K562 (cell line): ENCODE measurements at regions not wholly inside any gene's neighbourhood (a gene's known extent, or its start where the extent isn't known, plus 50 kb on each side); places are given as distances from the start of the nearest gene placed in this dataset.
A peak's percentile ranks its signal among the peaks of the same experiment; 100 is the strongest.

Experiments used
- ATAC-seq: fragments of 200-7000 bp; cut with Tn5 transposase; 3 replicates; pipeline ENCODE4 v1.9.1; 2020; ENCODE audit warnings: moderate library complexity
- BruUV-seq: library from RNA; stranded (reverse); fragments of 400-500 nt; replicated peaks from 2 replicates; lab custom pipeline; 2021; lab: Mats Ljungman, UMichigan
- CTCF ChIA-PET: fragments of 300-600 bp; formaldehyde crosslinking; extraction: SDS; loops from one replicate; lab custom pipeline; 2021; ENCODE audit warnings: low intra/inter-chr PET ratio; lab: Yijun Ruan, JAX
- POLR2A ChIA-PET: fragments of 300-600, 350-650 bp; sonication (Branson Sonifier 250); formaldehyde crosslinking; extraction: SDS; loops from one replicate; lab custom pipeline; 2021; ENCODE audit warnings: antibody characterized with exemption, inconsistent platforms; lab: Yijun Ruan, JAX
- DNase-seq, 4 experiments: peaks; one replicate each; pipeline versions ENCODE4 v3.0.0 to v3.0.0-alpha.2; 2011 to 2018; ENCODE audit warnings: low spot score in 3 of 4, mixed read lengths in 3 of 4; ENCODE audit errors: extremely low read depth in 1 of 4
- FAIRE-seq: peaks from 2 replicates; lab custom pipeline; 2011; peaks lifted over from hg19 to GRCh38; lab: Jason Lieb, UNC
- H2AFZ ChIP-seq: 2 replicates; pipeline ENCODE4 v1.6.0; 2011; ENCODE audit warnings: low read depth, low read length, control low read depth, inconsistent platforms
- H3K27ac ChIP-seq: fragments of 200-600 bp; 3 replicates; pipeline ENCODE4 v1.8.0; 2011; ENCODE audit warnings: low read depth, mild to moderate bottlenecking, control low read depth, inconsistent platforms, low read length, moderate library complexity, mixed read lengths; ENCODE audit errors: extremely low read depth
- H3K27me3 ChIP-seq, 2 experiments: fragments of 300-600 bp in 1 of 2; 2 replicates in 1 of 2; 3 replicates in 1 of 2; pipeline versions ENCODE4 v1.6.0 to v1.8.0; 2011; ENCODE audit warnings: inconsistent platforms in 2 of 2, low read length in 2 of 2, mild to moderate bottlenecking in 1 of 2, mixed read lengths in 1 of 2, moderate library complexity in 1 of 2; ENCODE audit not compliant: control insufficient read depth in 2 of 2, insufficient read depth in 2 of 2
- H3K36me3 ChIP-seq: fragments of 300-600 bp; 3 replicates; pipeline ENCODE4 v1.8.0; 2011; ENCODE audit warnings: mild to moderate bottlenecking, low read length, inconsistent platforms; ENCODE audit not compliant: control insufficient read depth, insufficient read depth
- H3K4me1 ChIP-seq, 2 experiments: fragments of 200-600 bp in 1 of 2; replicated peaks in 1 of 2; 2 replicates in 1 of 2; 3 replicates in 1 of 2; pipeline versions ENCODE4 v1.5.1 to v1.8.0; 2011; ENCODE audit warnings: inconsistent platforms in 2 of 2, low read length in 2 of 2, mild to moderate bottlenecking in 1 of 2, mixed read lengths in 1 of 2, moderate library complexity in 1 of 2; ENCODE audit not compliant: control insufficient read depth in 2 of 2, insufficient read depth in 2 of 2
- H3K4me2 ChIP-seq: 2 replicates; pipeline ENCODE4 v1.6.1; 2011; ENCODE audit warnings: low read length, control low read depth, inconsistent platforms, mixed read lengths; ENCODE audit not compliant: insufficient read depth
- H3K4me3 ChIP-seq: fragments of 200-600 bp; sonication (generic), shearing (Covaris generic); 2 replicates; pipeline ENCODE4 v1.5.1; 2016; ENCODE audit warnings: control low read depth, inconsistent platforms
- H3K79me2 ChIP-seq: fragments of 200-600 bp; 3 replicates; pipeline ENCODE4 v1.8.0; 2011; ENCODE audit warnings: low read length, inconsistent platforms; ENCODE audit not compliant: control insufficient read depth, insufficient read depth
- H3K9ac ChIP-seq, 2 experiments: 2 replicates each; pipeline versions ENCODE4 v1.6.0 to v1.6.1; 2011; ENCODE audit warnings: low read depth in 2 of 2, low read length in 2 of 2, control low read depth in 1 of 2, inconsistent platforms in 1 of 2, mild to moderate bottlenecking in 1 of 2, mixed read lengths in 1 of 2; ENCODE audit not compliant: insufficient read depth in 1 of 2
- H3K9me1 ChIP-seq: one replicate; pipeline ENCODE4 v1.6.0; 2011; ENCODE audit warnings: inconsistent platforms, mild to moderate bottlenecking, low read length, moderate library complexity; ENCODE audit not compliant: control insufficient read depth, insufficient read depth
- H3K9me3 ChIP-seq: replicated peaks from 2 replicates; pipeline ENCODE4 v1.5.1; 2011; ENCODE audit warnings: low read depth, low read length, inconsistent platforms; ENCODE audit not compliant: control insufficient read depth, insufficient read depth
- H4K20me1 ChIP-seq: replicated peaks from 2 replicates; pipeline ENCODE4 v1.6.1; 2011; ENCODE audit warnings: low read length, inconsistent platforms, mixed read lengths; ENCODE audit not compliant: control insufficient read depth, insufficient read depth
- ARHGAP35 ChIP-seq: fragments of 450-650 bp; IDR thresholded peaks from 2 replicates; pipeline ENCODE4 v1.6.1; 2018; ENCODE audit not compliant: partially characterized antibody
- CEBPB ChIP-seq: fragments of 450-650 bp; IDR thresholded peaks from 2 replicates; pipeline ENCODE4 v1.6.1; 2016; ENCODE audit warnings: missing genetic modification characterization, missing compliant biosample characterization
- EWSR1 ChIP-seq: fragments of 450-650 bp; IDR thresholded peaks from 2 replicates; pipeline ENCODE4 v1.6.1; 2018; ENCODE audit warnings: borderline replicate concordance, mild to moderate bottlenecking, low read depth, moderate library complexity; ENCODE audit not compliant: partially characterized antibody
- KAT2B ChIP-seq: IDR thresholded peaks from one replicate; pipeline ENCODE4 v1.6.1; 2012; ENCODE audit warnings: low read depth, mild to moderate bottlenecking, control low read depth, inconsistent platforms, low read length, moderate library complexity
- MAZ ChIP-seq, 2 experiments: fragments of 450-650 bp in 1 of 2; sonication (generic) in 1 of 2; formaldehyde crosslinking; IDR thresholded peaks in 1 of 2; conservative IDR thresholded peaks in 1 of 2; 2 replicates each; pipeline versions ENCODE4 v1.4.0 to v1.5.0; 2020; ENCODE audit warnings: mild to moderate bottlenecking in 1 of 2, missing genetic modification reagents in 1 of 2
- MCM3 ChIP-seq: fragments of 450-650 bp; IDR thresholded peaks from 2 replicates; pipeline ENCODE4 v1.6.1; 2016
- MCM7 ChIP-seq, 2 experiments: fragments of 450-650 bp; IDR thresholded peaks; 2 replicates each; pipeline ENCODE4 v1.6.1; 2016 to 2018
- MEF2A ChIP-seq: IDR thresholded peaks from 2 replicates; pipeline ENCODE4 v1.6.1; 2011; ENCODE audit warnings: low read depth, mild to moderate bottlenecking, low read length, moderate library complexity; ENCODE audit not compliant: control insufficient read depth
- RB1 ChIP-seq: fragments of 450-650 bp; IDR thresholded peaks from 2 replicates; pipeline ENCODE4 v1.6.1; 2017; ENCODE audit warnings: low read depth, mild to moderate bottlenecking
- SMAD3 ChIP-seq: fragments of 450-650 bp; formaldehyde crosslinking; conservative IDR thresholded peaks from 2 replicates; pipeline ENCODE4 v1.4.0; 2020; ENCODE audit warnings: mild to moderate bottlenecking
- STAG1 ChIP-seq: sonication (generic); formaldehyde crosslinking; IDR thresholded peaks from 2 replicates; pipeline ENCODE4 v1.5.0; 2020; ENCODE audit warnings: missing genetic modification reagents, borderline replicate concordance
- USF1 ChIP-seq: sonication (generic); formaldehyde crosslinking; IDR thresholded peaks from 2 replicates; pipeline ENCODE4 v1.9.0; 2022; ENCODE audit warnings: mild to moderate bottlenecking, missing genetic modification reagents
- ZBTB26 ChIP-seq: fragments of 450-650 bp; formaldehyde crosslinking; IDR thresholded peaks from 2 replicates; pipeline ENCODE4 v1.4.0; 2022; ENCODE audit warnings: missing genetic modification characterization
- ZFP30 ChIP-seq: fragments of 250-450 bp; sonication (Bioruptor Pico); IDR thresholded peaks from 2 replicates; pipeline ENCODE4 v1.8.0; 2022; ENCODE audit warnings: moderate library complexity, mild to moderate bottlenecking, inconsistent platforms, borderline replicate concordance
- ZNF507 ChIP-seq: conservative IDR thresholded peaks from 2 replicates; pipeline ENCODE4 v1.6.1; 2017; ENCODE audit warnings: missing genetic modification characterization, missing compliant biosample characterization
- ZNF586 ChIP-seq: fragments of 450-650 bp; formaldehyde crosslinking; conservative IDR thresholded peaks from 2 replicates; pipeline ENCODE4 v1.4.0; 2020; ENCODE audit warnings: mild to moderate bottlenecking, moderate library complexity
- WGBS: fragments of 100-300 bp; shearing (Covaris generic); methylation state at CpG from one replicate; pipeline ENCODE4 v1.1.6; 2016; ENCODE audit warnings: low coverage, mixed read lengths; ENCODE audit not compliant: insufficient coverage; ENCODE audit errors: missing lambda C conversion rate; 5-methylcytosine and 5-hydroxymethylcytosine counted together
- in situ Hi-C: fragments of 300-500 bp; cut with MboI; formaldehyde crosslinking; loops from 4 replicates; pipeline ENCODE4 v1.15.0; 2018; ENCODE audit warnings: inconsistent platforms, mixed read lengths
- intact Hi-C: fragments of 100-400 bp; cut with micrococcal nuclease; formaldehyde crosslinking; loops from 2 replicates; pipeline ENCODE4 v1.14.2; 2022

GRCh38 chr12:126157575-126157966, 1092.3 kb downstream of the AACS start:
- ATAC-seq, result no peak
- no peak overlapping the region for H2AFZ ChIP-seq
- H3K36me3 ChIP-seq, result no peaks in the 10 kb centered on the region
- WGBS, result 2% methylated on average over 5 of the region's 5 CpGs
- in situ Hi-C loops (no loop called here), intact Hi-C loops (no loop called here)
- TF ChIP-seq CEBPB (tag) (0 out of 2 replicates have a peak, but pooled peaks have one; percentile 10), ZBTB26 (CRISPR knock-in tag) (no peak), USF1 (CRISPR knock-in tag) (no peak)
- ChIA-PET CTCF (no interaction called here), POLR2A (interaction anchor here (0.7 kb wide), 1 partner anchor 846 kb away, joined by 3 read pairs; no protein-coding TSS in a partner anchor)
- no peak for FAIRE-seq
- BruUV-seq, result no TSS peak
- no peak overlapping the region for H3K4me3 ChIP-seq
- H3K27ac ChIP-seq, result no peak overlapping the region
- H3K9ac ChIP-seq, result no peak overlapping the region
- no peak overlapping the region for H3K4me2 ChIP-seq
- no peak for DNase-seq
- no peaks in the 10 kb centered on the region for H3K9me1 ChIP-seq
- no peaks in the 10 kb centered on the region for H3K9me3 ChIP-seq
- H4K20me1 ChIP-seq, result no peaks in the 10 kb centered on the region
- H3K27me3 ChIP-seq, result no peaks in the 10 kb centered on the region
- no peaks in the 10 kb centered on the region for H3K79me2 ChIP-seq
- no peaks in the 10 kb centered on the region for H3K4me1 ChIP-seq

- no peaks in the 10 kb centered on the region for H4K20me1 ChIP-seq
- H3K4me1 ChIP-seq, result no peaks in the 10 kb centered on the region
- ATAC-seq (no peak), DNase-seq (no peak), FAIRE-seq (no peak)
- CTCF ChIA-PET, result no interaction called here
- no peak for TF ChIP-seq RB1
- no peak for TF ChIP-seq MAZ (CRISPR knock-in tag; conservative IDR thresholded peaks at IDR 0.05 in 1 of 2, IDR thresholded peaks at IDR 0.05 in 1 of 2)
- no peak for TF ChIP-seq ZNF586 (CRISPR knock-in tag)
- TF ChIP-seq ARHGAP35, result no peak
- TF ChIP-seq MCM7 (IDR thresholded peaks at IDR 0.05), result no peak
- TF ChIP-seq ZFP30 (CRISPR knock-in tag), result no peak
- no peak for TF ChIP-seq KAT2B
- TF ChIP-seq MEF2A, result no peak
- no peak for TF ChIP-seq SMAD3 (CRISPR knock-in tag)
- TF ChIP-seq MCM3, result no peak
- no peak for TF ChIP-seq ZNF507 (tag)
- no peak for TF ChIP-seq EWSR1
- TF ChIP-seq STAG1, result no peak
- H3K9me1 ChIP-seq, result no peaks in the 10 kb centered on the region
- no peaks in the 10 kb centered on the region for H3K27me3 ChIP-seq
- H3K36me3 ChIP-seq, result no peaks in the 10 kb centered on the region
- in situ Hi-C loops (no loop called here), intact Hi-C loops (no loop called here)
- no peak overlapping the region for H2AFZ ChIP-seq
- 2% methylated on average over 5 of the region's 5 CpGs for WGBS
- H3K9ac ChIP-seq, result no peak overlapping the region
- no peaks in the 10 kb centered on the region for H3K79me2 ChIP-seq
- H3K9me3 ChIP-seq, result no peaks in the 10 kb centered on the region
- BruUV-seq, result no TSS peak
- H3K4me3 ChIP-seq, result no peak overlapping the region
- no peak overlapping the region for H3K27ac ChIP-seq
- POLR2A ChIA-PET, result no interaction called here
- no peak overlapping the region for H3K4me2 ChIP-seq
Observed at GRCh38 chr12:126159139-126159538, 1093.9 kb downstream of the AACS start.
